KOPT-K1 (cell line): ENCODE measurements at regions not wholly inside any gene's neighbourhood (a gene's known extent, or its start where the extent isn't known, plus 50 kb on each side); places are given as distances from the start of the nearest gene placed in this dataset.

Experiments
- H3K27ac ChIP-seq: fragments of 200-600 bp; sonication (generic); 2 replicates; pipeline ENCODE4 v1.5.1; 2016; ENCODE audit warnings: antibody characterized with exemption, mild to moderate bottlenecking, low read depth, low read length; ENCODE audit not compliant: poor library complexity, severe bottlenecking
- H3K36me3 ChIP-seq: fragments of 200-600 bp; sonication (generic); 2 replicates; pipeline ENCODE4 v1.5.1; 2017; ENCODE audit warnings: antibody characterized with exemption, mild to moderate bottlenecking, low read length, moderate library complexity; ENCODE audit not compliant: insufficient read depth
- H3K9me3 ChIP-seq: fragments of 200-600 bp; sonication (generic); 2 replicates; pipeline ENCODE4 v1.5.1; 2017; ENCODE audit warnings: antibody characterized with exemption, low read length, mild to moderate bottlenecking; ENCODE audit not compliant: insufficient read depth, poor library complexity, severe bottlenecking

DNA sequence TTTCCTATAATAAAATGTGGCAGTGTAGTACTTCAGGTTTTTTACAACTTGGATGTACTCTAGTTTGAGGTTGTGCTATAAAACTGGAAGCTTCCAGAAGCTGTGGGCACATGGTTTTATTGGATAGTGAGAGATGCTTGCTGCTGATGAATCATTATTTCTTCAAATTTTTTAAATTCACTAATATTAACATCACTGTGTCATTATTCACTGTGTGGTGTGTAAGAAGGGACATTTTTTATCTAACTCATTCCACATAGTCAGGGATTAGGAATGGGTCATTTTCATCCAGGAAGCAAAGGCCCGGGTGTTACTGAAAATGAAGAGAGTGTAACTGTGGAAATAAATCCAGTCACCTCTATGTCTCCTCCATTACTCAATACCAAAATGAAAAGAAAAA, 421.0 kb downstream of the TENT5A start:
- H3K9me3 ChIP-seq, result no peaks in the 10 kb centered on the region
- H3K36me3 ChIP-seq, result no peaks in the 10 kb centered on the region
- H3K27ac ChIP-seq, result no peak overlapping the region

GRCh38 chr6:81328700-81329099, 423.8 kb downstream of the TENT5A start:
- Histone ChIP-seq H3K9me3 (no peaks in the 10 kb centered on the region), H3K27ac (no peak overlapping the region), H3K36me3 (no peaks in the 10 kb centered on the region)

DNA sequence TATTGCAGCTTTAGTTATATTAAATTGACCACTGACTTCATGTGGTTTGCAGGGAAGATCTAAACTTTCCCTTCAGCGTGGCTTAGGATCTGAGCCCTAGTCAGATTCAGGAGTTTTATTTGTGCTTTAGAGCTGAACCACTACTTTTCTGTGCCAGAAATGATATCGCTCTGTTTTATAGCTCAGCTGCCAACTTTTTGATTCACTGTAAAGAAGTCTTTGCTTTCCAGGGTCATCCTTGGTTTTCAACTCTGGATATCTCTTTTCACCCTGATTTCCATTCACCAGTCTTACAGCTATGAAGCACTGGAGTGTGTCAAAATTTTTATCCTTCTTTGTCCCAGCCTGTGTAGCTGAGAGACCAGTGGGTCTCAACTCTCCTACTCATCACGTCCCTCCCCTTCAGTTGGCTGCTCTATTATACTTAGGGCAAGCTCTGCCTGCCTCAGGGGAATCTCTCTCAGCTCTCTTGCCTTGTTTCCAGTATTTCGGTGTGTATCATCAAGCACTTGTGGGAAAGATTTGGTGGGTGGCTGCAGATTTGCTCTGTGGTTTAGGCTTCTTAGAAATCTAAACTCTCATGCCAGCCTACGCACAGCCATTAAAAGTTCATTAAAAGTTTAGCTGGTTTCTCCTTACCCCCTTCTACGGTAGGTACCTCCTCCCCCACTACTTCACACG, 425.5 kb downstream of the TENT5A start:
- Histone ChIP-seq H3K27ac (peak overlapping the region; percentile 21), H3K36me3 (no peaks in the 10 kb centered on the region)

DNA sequence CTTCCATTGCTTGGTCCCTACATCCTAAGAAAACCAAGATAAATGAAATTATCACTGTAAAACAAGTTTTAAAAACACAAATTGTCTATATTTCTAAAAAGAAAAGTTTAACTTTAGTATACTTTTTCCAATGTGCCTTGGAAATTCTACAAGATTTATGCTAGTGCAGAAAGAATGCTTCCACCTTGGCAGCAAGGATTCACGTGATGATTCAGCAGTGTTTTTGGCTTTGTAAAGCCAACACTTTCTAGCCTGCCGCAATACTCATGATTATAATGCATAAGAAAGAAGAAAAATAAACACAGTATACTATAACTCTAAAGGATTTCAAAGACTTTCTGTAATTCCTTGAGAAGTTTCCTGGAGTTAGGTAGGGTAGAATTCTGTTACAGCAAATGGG, 442.7 kb downstream of the TENT5A start:
- H3K9me3 ChIP-seq, result peaks cover 20% of the 10 kb centered on the region
- no peak overlapping the region for H3K27ac ChIP-seq
- no peaks in the 10 kb centered on the region for H3K36me3 ChIP-seq

More for the DNA sequence above, 425.5 kb downstream of the TENT5A start:
- H3K9me3 ChIP-seq, result no peaks in the 10 kb centered on the region

DNA sequence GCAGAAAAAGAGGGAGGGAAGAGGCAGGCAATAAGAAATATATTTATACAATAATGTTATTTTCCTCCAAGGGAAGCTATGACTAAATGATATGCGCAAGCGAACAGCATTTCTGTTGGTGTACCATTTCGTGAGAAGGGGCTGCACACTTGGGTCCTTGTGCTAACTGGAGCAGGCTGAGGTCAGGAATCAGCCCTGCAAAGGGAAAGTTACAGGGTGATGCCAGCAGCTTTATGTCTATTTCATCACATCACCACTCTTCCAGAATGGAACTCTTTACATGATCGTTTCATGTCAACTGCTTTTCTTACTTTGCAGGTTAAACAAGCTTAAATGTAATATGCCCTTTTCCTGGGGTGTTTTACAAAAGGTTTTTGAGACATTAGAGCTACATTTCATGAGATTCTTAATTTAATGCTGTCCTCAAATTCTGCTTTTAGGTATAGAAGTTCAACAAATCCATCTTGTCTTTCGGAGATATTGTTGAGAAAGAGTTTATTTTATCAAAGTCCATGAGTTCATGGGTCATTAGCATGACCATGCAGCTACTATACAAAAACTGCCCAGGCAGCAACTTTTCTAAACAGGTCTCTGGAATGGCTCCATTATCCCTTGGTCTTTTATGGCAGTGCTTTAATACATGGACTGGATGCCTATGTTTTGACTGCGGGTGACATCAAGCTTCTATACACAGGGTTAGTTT, 443.8 kb downstream of the TENT5A start:
- Histone ChIP-seq H3K36me3 (no peaks in the 10 kb centered on the region), H3K9me3 (peaks cover 9% of the 10 kb centered on the region), H3K27ac (no peak overlapping the region)

GRCh38 chr6:81307651-81308214, 444.7 kb downstream of the TENT5A start:
- Histone ChIP-seq H3K9me3 (no peaks in the 10 kb centered on the region), H3K36me3 (no peaks in the 10 kb centered on the region), H3K27ac (no peak overlapping the region)

DNA sequence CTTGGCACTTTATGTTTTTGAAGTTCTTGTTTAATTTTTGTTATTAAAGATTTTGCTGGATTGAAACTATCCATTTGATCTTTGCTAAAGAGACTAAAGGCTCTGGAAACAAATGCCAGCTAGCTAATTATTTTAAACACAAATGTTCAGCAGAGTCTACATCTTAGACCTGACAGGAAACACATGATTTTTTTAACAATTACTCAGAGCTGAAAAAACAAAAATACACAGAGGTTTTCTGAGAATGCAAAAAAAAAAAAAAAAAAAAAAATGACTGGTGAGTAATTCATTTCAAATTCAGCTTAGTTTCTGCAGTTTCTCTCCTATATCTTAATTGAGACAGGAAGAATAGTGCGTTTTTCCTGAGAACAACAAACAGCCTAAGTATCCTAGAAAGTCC, 448.0 kb downstream of the TENT5A start:
- Histone ChIP-seq H3K36me3 (no peaks in the 10 kb centered on the region), H3K27ac (no peak overlapping the region), H3K9me3 (no peaks in the 10 kb centered on the region)

GRCh38 chr6:81300961-81301360, 451.5 kb downstream of the TENT5A start:
- Histone ChIP-seq H3K27ac (no peak overlapping the region), H3K9me3 (no peaks in the 10 kb centered on the region), H3K36me3 (no peaks in the 10 kb centered on the region)

- Histone ChIP-seq H3K36me3 (no peaks in the 10 kb centered on the region), H3K27ac (no peak overlapping the region), H3K9me3 (no peaks in the 10 kb centered on the region)
These were observed 453.7 kb downstream of the TENT5A start for GRCh38 chr6:81298751-81299150.

DNA sequence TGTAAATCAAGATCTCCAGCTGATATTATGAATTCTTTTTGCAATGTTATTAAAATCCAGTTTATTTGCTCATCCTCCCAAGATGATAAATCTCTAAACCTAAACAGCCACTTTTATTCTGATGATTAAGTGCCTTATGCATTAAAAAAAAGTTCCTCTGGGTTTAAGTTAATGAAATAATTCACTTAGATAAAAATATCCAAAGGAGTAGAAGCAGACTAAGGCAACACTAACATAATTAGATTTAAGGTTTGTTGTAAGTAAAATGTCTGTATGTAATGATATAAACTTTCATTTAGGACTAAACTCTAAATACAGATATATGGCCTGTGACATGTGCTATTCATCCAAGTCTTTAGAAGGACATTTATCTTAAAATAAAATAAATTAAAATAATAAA, 457.2 kb downstream of the TENT5A start:
- no peaks in the 10 kb centered on the region for H3K9me3 ChIP-seq
- no peaks in the 10 kb centered on the region for H3K36me3 ChIP-seq
- H3K27ac ChIP-seq, result no peak overlapping the region

DNA sequence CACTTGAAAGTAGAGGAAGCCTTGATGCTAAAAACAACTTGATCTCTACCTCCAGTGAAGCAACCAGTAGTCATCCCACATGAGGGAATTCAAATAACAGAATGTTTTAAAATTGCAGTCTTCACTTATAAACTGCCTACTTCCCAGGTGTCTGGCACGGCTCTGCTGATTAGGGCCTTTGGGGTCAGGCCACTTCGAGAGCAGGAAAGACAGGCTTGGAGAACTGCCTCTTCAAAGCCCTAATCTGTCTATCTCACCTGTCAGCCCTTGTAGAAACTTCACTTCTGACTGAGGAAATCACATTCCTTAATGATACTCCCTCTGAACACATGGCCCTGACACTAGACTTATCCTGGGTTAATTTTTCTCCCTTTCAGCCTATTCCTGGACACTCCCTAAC, 458.6 kb downstream of the TENT5A start:
- no peaks in the 10 kb centered on the region for H3K36me3 ChIP-seq
- H3K27ac ChIP-seq, result no peak overlapping the region
- H3K9me3 ChIP-seq, result no peaks in the 10 kb centered on the region

DNA sequence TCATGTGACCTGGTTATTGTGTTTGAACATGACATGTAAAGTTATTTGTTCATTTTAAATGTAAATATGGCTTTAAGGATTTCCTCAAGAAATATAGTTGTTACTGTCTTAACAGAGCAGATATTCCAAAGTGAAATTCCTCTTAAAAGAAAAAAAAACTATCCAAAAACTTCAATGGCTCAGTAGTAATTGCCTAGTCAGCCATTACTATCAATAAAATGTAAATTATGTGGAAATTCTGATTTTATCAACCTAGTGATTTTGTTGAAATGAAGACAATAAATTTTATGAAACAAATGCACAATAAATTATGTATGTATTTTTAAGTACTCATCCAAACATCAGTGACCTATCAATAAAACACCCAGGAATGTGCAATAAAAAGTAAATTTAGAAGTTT, 463.3 kb downstream of the TENT5A start:
- Histone ChIP-seq H3K36me3 (no peaks in the 10 kb centered on the region), H3K9me3 (no peaks in the 10 kb centered on the region), H3K27ac (no peak overlapping the region)

DNA sequence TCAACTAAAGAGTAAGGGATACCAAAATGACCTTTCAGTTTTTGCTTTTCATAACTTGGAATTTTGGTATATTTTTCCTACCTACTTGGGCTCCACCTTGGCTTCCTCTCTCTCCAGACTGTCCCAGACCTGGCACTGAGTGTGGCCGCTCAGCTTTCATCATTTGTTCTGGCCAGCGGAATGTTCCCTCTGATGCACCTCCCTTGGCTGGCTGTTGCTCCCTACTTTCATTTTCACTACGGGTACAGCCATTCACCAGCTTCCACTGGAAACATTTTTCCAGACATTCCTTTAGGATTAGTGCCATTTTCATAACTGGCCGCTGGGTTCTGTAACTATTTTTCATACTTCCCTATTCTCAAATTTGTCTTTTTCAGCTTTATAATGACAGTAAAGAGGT, 487.4 kb downstream of the TENT5A start:
- Histone ChIP-seq H3K9me3 (no peaks in the 10 kb centered on the region), H3K36me3 (no peaks in the 10 kb centered on the region), H3K27ac (no peak overlapping the region)

DNA sequence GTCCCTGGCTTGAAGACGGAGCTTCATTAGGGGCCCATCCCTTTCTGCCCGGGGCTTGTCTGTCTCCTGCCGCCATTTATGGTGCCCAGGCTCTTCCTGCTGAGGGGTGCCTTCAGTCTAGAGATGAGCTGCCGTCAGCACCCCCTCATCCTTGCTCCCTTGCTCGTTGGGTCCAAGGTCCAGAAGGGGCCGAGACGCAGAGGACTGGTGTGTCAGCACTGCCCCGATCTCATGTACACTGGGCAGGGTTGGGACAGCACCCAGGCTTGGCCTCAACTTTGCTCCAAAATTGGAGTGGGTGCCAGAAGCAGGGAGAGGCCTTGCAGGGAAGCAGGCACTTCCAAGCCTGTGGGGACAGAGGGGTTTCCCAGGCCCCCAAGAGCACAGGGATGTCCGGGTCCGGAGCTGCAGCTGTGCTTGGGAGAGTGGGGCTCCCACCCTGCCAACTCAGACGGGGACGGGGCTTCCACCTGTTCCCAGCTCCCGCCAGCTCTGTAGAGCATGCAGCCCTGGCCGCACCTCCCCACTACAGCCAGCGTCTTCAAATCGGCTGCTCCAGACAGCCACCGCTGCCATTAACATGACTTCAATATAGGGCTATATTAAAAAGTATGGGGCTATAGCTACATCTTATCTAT, 488.8 kb downstream of the TENT5A start:
- Histone ChIP-seq H3K36me3 (no peaks in the 10 kb centered on the region), H3K27ac (no peak overlapping the region), H3K9me3 (no peaks in the 10 kb centered on the region)

- no peaks in the 10 kb centered on the region for H3K36me3 ChIP-seq
- H3K9me3 ChIP-seq, result no peaks in the 10 kb centered on the region
- H3K27ac ChIP-seq, result no peak overlapping the region
These were observed 489.8 kb downstream of the TENT5A start for GRCh38 chr6:81262656-81263055.
